ENCODE measurements at regions not wholly inside any gene's neighbourhood (a gene's known extent, or its start where the extent isn't known, plus 50 kb on each side); places are given as distances from the start of the nearest gene placed in this dataset.

GRCh38 chr15:35166730-35167359 is 81.8 kb upstream of the NANOGP8 start (continued):
- TF ChIP-seq ZNF449 (CRISPR knock-in tag; IDR thresholded peaks at IDR 0.05) (no peak), RCOR1 (IDR thresholded peaks at IDR 0.05; ENCODE audit: borderline replicate concordance in 1 of 2, low read depth in 2 of 2, low read length in 2 of 2) (peak; percentile 83 to 97; a peak in 3 of 4 replicates), NBN (IDR thresholded peaks at IDR 0.05; ENCODE audit: low read depth) (peak; percentile 84), IRF1 (CRISPR knock-in tag; IDR thresholded peaks at IDR 0.05; ENCODE audit: borderline replicate concordance) (no peak), ZNF133 (CRISPR knock-in tag; IDR thresholded peaks at IDR 0.05) (no peak), MNT (conservative IDR thresholded peaks at IDR 0.05) (peak; percentile 21 to 58; a peak in 2 of 4 replicates), STAT5B (CRISPR knock-in tag; IDR thresholded peaks at IDR 0.05) (no peak), SIN3B (IDR thresholded peaks at IDR 0.05; ENCODE audit: low read depth) (no peak), GTF2B (IDR thresholded peaks at IDR 0.05; ENCODE audit: extremely low read depth, insufficient read length) (no peak), NFIX (CRISPR knock-in tag; IDR thresholded peaks at IDR 0.05; ENCODE audit: low read depth) (no peak), E2F8 (IDR thresholded peaks at IDR 0.05; ENCODE audit: low read depth, partially characterized antibody) (peak; percentile 34), RFX1 (IDR thresholded peaks at IDR 0.05) (no peak), XRCC4 (IDR thresholded peaks at IDR 0.05; ENCODE audit: extremely low read depth, insufficient read depth, insufficient read length) (no peak), DDX20 (tag; IDR thresholded peaks at IDR 0.05; ENCODE audit: low read depth) (no peak), MED1 (CRISPR knock-in tag; IDR thresholded peaks at IDR 0.05; ENCODE audit: borderline replicate concordance) (no peak), CAMTA2 (CRISPR knock-in tag; conservative IDR thresholded peaks at IDR 0.05) (no peak), FOXP4 (CRISPR knock-in tag; IDR thresholded peaks at IDR 0.05; ENCODE audit: borderline replicate concordance) (no peak)
